Choroid plexus epithelial cell (primary cell): ENCODE measurements at regions not wholly inside any gene's neighbourhood (a gene's known extent, or its start where the extent isn't known, plus 50 kb on each side); places are given as distances from the start of the nearest gene placed in this dataset.

Experiments used
- DNase-seq: peaks from one replicate; pipeline ENCODE4 v3.0.0-alpha.2; 2010; ENCODE audit warnings: low read depth
- H3K4me3 ChIP-seq: 2 replicates; pipeline ENCODE4 v1.5.1; 2011; ENCODE audit warnings: low read depth, mild to moderate bottlenecking, control low read depth, low read length, moderate library complexity
- CTCF ChIP-seq: conservative IDR thresholded peaks from 2 replicates; pipeline ENCODE4 v1.5.1; 2011; ENCODE audit warnings: low read depth, mild to moderate bottlenecking, control low read depth, inconsistent platforms, low read length, moderate library complexity

GRCh38 chr4:36919721-36920120 is 324.8 kb upstream of the NWD2 start:
- no peak overlapping the region for H3K4me3 ChIP-seq
- no peak for TF ChIP-seq CTCF
- DNase-seq: no peak

GRCh38 chr4:36921476-36922216 is 322.9 kb upstream of the NWD2 start:
- DNase-seq: peak; percentile 2
- no peak for TF ChIP-seq CTCF
- no peak overlapping the region for H3K4me3 ChIP-seq

GRCh38 chr4:36930562-36931111 is 313.9 kb upstream of the NWD2 start:
- TF ChIP-seq CTCF: no peak
- no peak overlapping the region for H3K4me3 ChIP-seq
- DNase-seq: peak; percentile 1

GRCh38 chr4:36944232-36944631 is 300.3 kb upstream of the NWD2 start:
- TF ChIP-seq CTCF: no peak

GRCh38 chr4:36961420-36961819 is 283.1 kb upstream of the NWD2 start:
- no peak for TF ChIP-seq CTCF
- no peak for DNase-seq
- H3K4me3 ChIP-seq: no peak overlapping the region

More at GRCh38 chr4:36944232-36944631, 300.3 kb upstream of the NWD2 start:
- DNase-seq: no peak
- H3K4me3 ChIP-seq: no peak overlapping the region

GRCh38 chr4:36966756-36967460 is 277.6 kb upstream of the NWD2 start:
- no peak for TF ChIP-seq CTCF
- H3K4me3 ChIP-seq: no peak overlapping the region
- no peak for DNase-seq
